ENCODE measurements at regions not wholly inside any gene's neighbourhood (a gene's known extent, or its start where the extent isn't known, plus 50 kb on each side); places are given as distances from the start of the nearest gene placed in this dataset.

- TF ChIP-seq POLR2A (IDR thresholded peaks at IDR 0.05; ENCODE audit: low read length) (no peak), GATA1 (IDR thresholded peaks at IDR 0.05; ENCODE audit: low read depth, low read length) (no peak)
These were observed 180.8 kb upstream of the GAS1 start for GRCh38 chr9:87127978-87128614.
